Trophoblast cell (in vitro differentiated cells and primary cell): ENCODE measurements at regions not wholly inside any gene's neighbourhood (a gene's known extent, or its start where the extent isn't known, plus 50 kb on each side); places are given as distances from the start of the nearest gene placed in this dataset.

Source experiments
- DNase-seq, 2 donors: peaks; one replicate each; pipeline ENCODE4 v3.0.0-alpha.2; 2016
- H2AFZ ChIP-seq: 2 replicates; pipeline ENCODE4 v1.6.1; 2013; ENCODE audit warnings: low read length, moderate library complexity, mild to moderate bottlenecking; ENCODE audit not compliant: insufficient read depth, poor library complexity
- H2AK5ac ChIP-seq: 2 replicates; pipeline ENCODE4 v1.6.1; 2013; ENCODE audit warnings: mild to moderate bottlenecking, low read length
- H2BK120ac ChIP-seq: 2 replicates; pipeline ENCODE4 v1.6.1; 2013; ENCODE audit warnings: low read length, mild to moderate bottlenecking, moderate library complexity; ENCODE audit not compliant: insufficient read depth, poor library complexity
- H2BK12ac ChIP-seq: 2 replicates; pipeline ENCODE4 v1.6.1; 2013; ENCODE audit warnings: mild to moderate bottlenecking, low read length, moderate library complexity
- H2BK5ac ChIP-seq: 2 replicates; pipeline ENCODE4 v1.6.1; 2013; ENCODE audit warnings: low read length, low read depth, moderate library complexity, mild to moderate bottlenecking; ENCODE audit not compliant: poor library complexity
- H3K14ac ChIP-seq: 2 replicates; pipeline ENCODE4 v1.6.1; 2013; ENCODE audit warnings: mild to moderate bottlenecking, low read length
- H3K18ac ChIP-seq: 2 replicates; pipeline ENCODE4 v1.6.1; 2013; ENCODE audit warnings: mild to moderate bottlenecking, low read length
- H3K23ac ChIP-seq: 2 replicates; pipeline ENCODE4 v1.6.1; 2013; ENCODE audit warnings: low read length
- H3K27ac ChIP-seq: 2 replicates; pipeline ENCODE4 v1.5.1; 2013; ENCODE audit warnings: low read depth, mild to moderate bottlenecking, inconsistent platforms, low read length, moderate library complexity
- H3K27me3 ChIP-seq: 2 replicates; pipeline ENCODE4 v1.6.1; 2013; ENCODE audit warnings: inconsistent platforms, mild to moderate bottlenecking, low read length, moderate library complexity; ENCODE audit not compliant: insufficient read depth
- H3K36me3 ChIP-seq, 2 experiments: 1 replicate in 1 of 2; 2 replicates in 1 of 2; pipeline ENCODE4 v1.6.1; 2013; ENCODE audit warnings: low read length in 2 of 2, mild to moderate bottlenecking in 2 of 2, moderate library complexity in 1 of 2; ENCODE audit not compliant: insufficient read depth in 2 of 2, control insufficient read depth in 1 of 2
- H3K4ac ChIP-seq: 2 replicates; pipeline ENCODE4 v1.6.1; 2013; ENCODE audit warnings: low read depth, mild to moderate bottlenecking, low read length, moderate library complexity
- H3K4me1 ChIP-seq, 2 experiments: 1 replicate in 1 of 2; 2 replicates in 1 of 2; pipeline ENCODE4 v1.6.1; 2013; ENCODE audit warnings: low read length in 2 of 2, mild to moderate bottlenecking in 2 of 2, moderate library complexity in 1 of 2; ENCODE audit not compliant: insufficient read depth in 2 of 2, control insufficient read depth in 1 of 2
- H3K4me2 ChIP-seq: 2 replicates; pipeline ENCODE4 v1.6.1; 2013; ENCODE audit warnings: inconsistent platforms, mild to moderate bottlenecking, low read length, moderate library complexity
- H3K4me3 ChIP-seq: 2 replicates; pipeline ENCODE4 v1.5.1; 2013; ENCODE audit warnings: mild to moderate bottlenecking, low read depth, low read length, inconsistent platforms
- H3K79me1 ChIP-seq: one replicate; pipeline ENCODE4 v1.6.1; 2013; ENCODE audit warnings: low read length
- H3K79me2 ChIP-seq: 2 replicates; pipeline ENCODE4 v1.6.1; 2013; ENCODE audit warnings: low read length, mild to moderate bottlenecking; ENCODE audit not compliant: control insufficient read depth, insufficient read depth, poor library complexity
- H3K9ac ChIP-seq: 2 replicates; pipeline ENCODE4 v1.6.1; 2013; ENCODE audit warnings: mild to moderate bottlenecking, low read length
- H3K9me3 ChIP-seq: 2 replicates; pipeline ENCODE4 v1.6.1; 2013; ENCODE audit warnings: low read depth, mild to moderate bottlenecking, control low read depth, inconsistent platforms, low read length; ENCODE audit not compliant: insufficient read depth
- H4K12ac ChIP-seq: 2 replicates; pipeline ENCODE4 v1.6.1; 2013; ENCODE audit warnings: low read depth, mild to moderate bottlenecking, low read length, moderate library complexity
- H4K8ac ChIP-seq: 2 replicates; pipeline ENCODE4 v1.6.1; 2013; ENCODE audit warnings: low read depth, mild to moderate bottlenecking, low read length, moderate library complexity
- H4K91ac ChIP-seq: one replicate; pipeline ENCODE4 v1.6.1; 2013; ENCODE audit warnings: low read depth, mild to moderate bottlenecking, low read length, moderate library complexity
- whole genome bisulfite sequencing: extraction: QIAGEN DNeasy Blood & Tissue Kit; methylation state at CpG from one replicate; pipeline ENCODE4 v1.1.7; 2013; ENCODE audit warnings: missing lambda C conversion rate; ENCODE audit not compliant: insufficient read length, insufficient coverage; ENCODE audit errors: extremely low coverage; 5-methylcytosine and 5-hydroxymethylcytosine counted together

DNA sequence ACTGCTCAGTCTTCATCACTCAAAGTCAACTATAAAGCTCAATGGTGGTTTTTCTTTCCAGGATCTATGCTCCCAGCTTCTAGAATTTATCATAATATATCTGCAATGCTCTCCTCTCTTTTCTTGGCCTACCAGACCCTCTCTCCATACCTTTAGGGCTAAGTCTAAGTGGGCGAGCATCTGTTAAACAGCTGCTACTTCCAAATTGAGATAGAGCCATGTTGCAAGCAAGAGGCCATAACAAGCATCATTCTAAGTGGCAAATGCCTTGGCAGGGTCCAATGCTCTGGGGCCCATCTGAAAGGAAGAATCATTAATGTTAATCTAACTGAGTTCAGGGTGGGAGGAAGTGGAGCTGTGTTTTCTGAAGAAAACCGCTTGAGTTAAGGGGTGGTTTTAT, 324.0 kb downstream of the TLR4 start:
- no CpG with 5 or more reads among the region's 2 CpGs for WGBS
- no peak overlapping the region for H2AFZ ChIP-seq
- H3K23ac ChIP-seq: no peak overlapping the region
- DNase-seq: no peak
- no peaks in the 10 kb centered on the region for H3K36me3 ChIP-seq
- H3K79me2 ChIP-seq: no peaks in the 10 kb centered on the region
- H2BK120ac ChIP-seq: no peak overlapping the region
- no peak overlapping the region for H3K27ac ChIP-seq
- H3K4me1 ChIP-seq: peaks cover 0 to 4% of the 10 kb centered on the region in 2 experiments
- H4K91ac ChIP-seq: no peak overlapping the region
- H3K4ac ChIP-seq: no peak overlapping the region
- H3K4me3 ChIP-seq: no peak overlapping the region
- H3K9ac ChIP-seq: no peak overlapping the region
- peaks cover 1% of the 10 kb centered on the region for H3K9me3 ChIP-seq
- H3K27me3 ChIP-seq: no peaks in the 10 kb centered on the region
- H4K8ac ChIP-seq: no peak overlapping the region
- no peak overlapping the region for H3K18ac ChIP-seq
- no peak overlapping the region for H2BK12ac ChIP-seq
- no peak overlapping the region for H2AK5ac ChIP-seq
- no peak overlapping the region for H2BK5ac ChIP-seq
- no peak overlapping the region for H4K12ac ChIP-seq
- H3K4me2 ChIP-seq: no peak overlapping the region
- H3K79me1 ChIP-seq: no peaks in the 10 kb centered on the region
- no peak overlapping the region for H3K14ac ChIP-seq

DNA sequence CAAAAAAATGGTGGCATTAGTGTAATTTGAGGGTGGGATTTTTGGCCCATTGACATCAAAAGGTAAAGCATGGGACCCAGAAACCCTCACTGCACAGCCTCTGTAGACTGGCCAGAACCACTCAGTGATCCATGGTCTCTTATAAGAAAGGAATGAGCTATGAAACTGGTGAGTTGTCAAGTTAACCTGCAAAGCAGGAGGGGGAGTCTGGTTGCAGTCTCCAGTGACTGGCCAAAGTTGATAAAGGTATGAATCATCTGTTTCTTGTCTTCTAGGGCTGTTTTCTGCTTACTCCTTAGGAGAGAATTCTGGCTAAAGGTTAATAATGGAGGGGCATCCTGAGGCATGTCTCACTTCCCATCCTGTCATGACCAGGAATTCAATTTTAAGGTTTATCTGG, 325.2 kb downstream of the TLR4 start:
- Histone ChIP-seq H3K14ac (no peak overlapping the region), H3K4ac (no peak overlapping the region), H3K79me2 (no peaks in the 10 kb centered on the region), H3K36me3 (no peaks in the 10 kb centered on the region), H2BK12ac (no peak overlapping the region), H3K27me3 (no peaks in the 10 kb centered on the region), H3K79me1 (no peaks in the 10 kb centered on the region), H3K9me3 (peaks cover 1% of the 10 kb centered on the region), H2BK120ac (no peak overlapping the region), H3K23ac (no peak overlapping the region), H3K4me3 (no peak overlapping the region), H3K27ac (no peak overlapping the region), H2AFZ (no peak overlapping the region), H3K18ac (no peak overlapping the region), H3K4me2 (no peak overlapping the region), H3K4me1 (peaks cover 0 to 4% of the 10 kb centered on the region in 2 experiments), H4K91ac (no peak overlapping the region), H3K9ac (no peak overlapping the region), H4K8ac (no peak overlapping the region), H2BK5ac (no peak overlapping the region), H4K12ac (no peak overlapping the region), H2AK5ac (no peak overlapping the region)
- no peak for DNase-seq

DNA sequence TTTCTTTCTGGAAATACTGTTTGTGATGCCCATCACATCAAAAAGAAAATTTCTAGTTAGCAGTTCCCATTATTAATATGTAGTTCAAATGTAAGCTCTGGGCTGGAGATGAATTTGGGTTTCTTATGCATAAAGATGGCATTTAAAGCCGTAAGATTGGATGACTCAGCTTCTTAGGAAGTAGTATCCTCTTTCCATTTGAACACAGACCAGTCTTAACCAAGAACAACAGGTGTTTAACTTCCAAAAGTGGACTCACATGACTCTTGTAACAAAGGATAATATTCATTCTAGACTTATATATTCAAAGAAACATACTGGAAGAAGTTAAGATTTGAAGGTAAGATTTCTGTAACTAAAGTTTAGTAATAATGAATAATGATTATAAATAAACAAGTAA, 330.5 kb downstream of the TLR4 start:
- H2AK5ac ChIP-seq: no peak overlapping the region
- no peak overlapping the region for H3K4me2 ChIP-seq
- H3K79me2 ChIP-seq: no peaks in the 10 kb centered on the region
- H2AFZ ChIP-seq: no peak overlapping the region
- H3K27ac ChIP-seq: no peak overlapping the region
- WGBS: no CpG with 5 or more reads among the region's 1 CpG
- H4K8ac ChIP-seq: no peak overlapping the region
- no peak overlapping the region for H3K18ac ChIP-seq
- no peak overlapping the region for H4K91ac ChIP-seq
- no peaks in the 10 kb centered on the region for H3K27me3 ChIP-seq
- H3K4me1 ChIP-seq: no peaks in the 10 kb centered on the region
- no peaks in the 10 kb centered on the region for H3K36me3 ChIP-seq
- no peak overlapping the region for H2BK120ac ChIP-seq
- no peak overlapping the region for H3K9ac ChIP-seq
- no peak overlapping the region for H3K23ac ChIP-seq
- H3K4me3 ChIP-seq: no peak overlapping the region
- DNase-seq: no peak
- no peak overlapping the region for H2BK5ac ChIP-seq
- no peak overlapping the region for H2BK12ac ChIP-seq
- no peak overlapping the region for H4K12ac ChIP-seq
- H3K4ac ChIP-seq: no peak overlapping the region
- no peaks in the 10 kb centered on the region for H3K9me3 ChIP-seq
- no peak overlapping the region for H3K14ac ChIP-seq
- H3K79me1 ChIP-seq: no peaks in the 10 kb centered on the region

DNA sequence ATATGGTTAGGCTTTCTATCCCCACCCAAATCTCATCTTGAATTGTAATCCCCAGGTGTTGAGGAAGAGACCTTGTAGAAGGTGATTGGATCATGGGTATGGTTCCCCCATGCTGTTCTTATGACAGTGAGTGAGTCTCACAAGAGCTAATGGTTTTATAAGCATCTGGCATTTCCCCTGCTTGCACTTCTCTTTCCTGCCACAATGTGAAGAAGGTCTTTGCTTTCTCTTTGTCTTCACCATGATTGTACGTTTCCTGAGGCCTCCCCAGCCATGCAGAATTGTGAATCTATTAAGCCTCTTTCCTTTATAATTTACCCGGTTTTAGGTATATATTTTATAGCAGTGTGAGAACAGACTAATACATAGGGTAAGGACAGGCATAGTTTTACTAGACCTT, 334.5 kb downstream of the TLR4 start:
- no peak overlapping the region for H2AFZ ChIP-seq
- H3K9ac ChIP-seq: no peak overlapping the region
- no peak overlapping the region for H2BK120ac ChIP-seq
- no peaks in the 10 kb centered on the region for H3K27me3 ChIP-seq
- H3K4me1 ChIP-seq: no peaks in the 10 kb centered on the region
- no peak overlapping the region for H2BK12ac ChIP-seq
- no peak overlapping the region for H3K14ac ChIP-seq
- H3K23ac ChIP-seq: no peak overlapping the region
- H3K9me3 ChIP-seq: no peaks in the 10 kb centered on the region
- H4K8ac ChIP-seq: no peak overlapping the region
- H3K4me3 ChIP-seq: no peak overlapping the region
- H3K18ac ChIP-seq: no peak overlapping the region
- H3K79me2 ChIP-seq: no peaks in the 10 kb centered on the region
- no peak overlapping the region for H3K4me2 ChIP-seq
- no peak overlapping the region for H4K12ac ChIP-seq
- no peak overlapping the region for H3K4ac ChIP-seq
- no peak overlapping the region for H2AK5ac ChIP-seq
- WGBS: no CpG with 5 or more reads among the region's 2 CpGs
- H3K27ac ChIP-seq: no peak overlapping the region
- no peak overlapping the region for H4K91ac ChIP-seq
- no peak for DNase-seq
- H3K36me3 ChIP-seq: no peaks in the 10 kb centered on the region
- no peaks in the 10 kb centered on the region for H3K79me1 ChIP-seq
- H2BK5ac ChIP-seq: no peak overlapping the region

DNA sequence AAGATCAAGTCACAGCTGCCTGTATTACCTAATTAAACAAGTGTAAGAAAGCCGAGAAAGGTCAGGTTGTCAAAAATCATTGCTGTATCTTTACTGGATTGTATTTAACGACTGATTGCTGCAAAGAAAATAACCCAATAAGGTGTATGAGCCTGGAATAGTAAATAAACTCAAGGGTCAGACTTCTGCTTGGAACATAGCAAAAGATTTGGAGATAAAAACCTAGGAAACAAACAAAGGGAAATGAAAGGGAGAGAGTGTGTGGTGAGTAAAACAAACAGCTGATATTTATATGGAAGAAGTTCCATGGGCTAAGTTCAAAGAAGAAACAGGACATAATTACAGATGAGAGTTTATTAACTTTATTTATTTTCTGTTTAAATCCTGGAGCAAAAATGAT, 354.0 kb downstream of the TLR4 start:
- Histone ChIP-seq H4K12ac (no peak overlapping the region), H3K14ac (no peak overlapping the region), H2AFZ (no peak overlapping the region), H3K4me1 (no peaks in the 10 kb centered on the region), H3K79me1 (no peaks in the 10 kb centered on the region), H4K91ac (no peak overlapping the region), H3K23ac (no peak overlapping the region), H2BK5ac (no peak overlapping the region), H2BK120ac (no peak overlapping the region), H3K4me3 (no peak overlapping the region), H3K36me3 (no peaks in the 10 kb centered on the region), H4K8ac (no peak overlapping the region), H2AK5ac (no peak overlapping the region), H3K4ac (no peak overlapping the region), H2BK12ac (no peak overlapping the region), H3K27ac (no peak overlapping the region), H3K4me2 (no peak overlapping the region), H3K18ac (no peak overlapping the region), H3K9me3 (no peaks in the 10 kb centered on the region), H3K27me3 (no peaks in the 10 kb centered on the region), H3K9ac (no peak overlapping the region), H3K79me2 (no peaks in the 10 kb centered on the region)
- WGBS: no CpG with 5 or more reads among the region's 2 CpGs
- DNase-seq: no peak
